HG02870 (cell line): ENCODE measurements at regions not wholly inside any gene's neighbourhood (a gene's known extent, or its start where the extent isn't known, plus 50 kb on each side); places are given as distances from the start of the nearest gene placed in this dataset.
"Not testable (repeated sequence)": the region's sequence is repeated elsewhere in the genome, so short reads cannot be mapped to it uniquely, and the experiment has no call there.

ENCODE experiments used
- ATAC-seq: cut with Tn5 transposase; IDR thresholded peaks from one replicate; pipeline ENCODE4 v1.9.1; 2021; ENCODE audit warnings: mild to moderate bottlenecking, moderate library complexity; ENCODE audit not compliant: unreplicated experiment

DNA sequence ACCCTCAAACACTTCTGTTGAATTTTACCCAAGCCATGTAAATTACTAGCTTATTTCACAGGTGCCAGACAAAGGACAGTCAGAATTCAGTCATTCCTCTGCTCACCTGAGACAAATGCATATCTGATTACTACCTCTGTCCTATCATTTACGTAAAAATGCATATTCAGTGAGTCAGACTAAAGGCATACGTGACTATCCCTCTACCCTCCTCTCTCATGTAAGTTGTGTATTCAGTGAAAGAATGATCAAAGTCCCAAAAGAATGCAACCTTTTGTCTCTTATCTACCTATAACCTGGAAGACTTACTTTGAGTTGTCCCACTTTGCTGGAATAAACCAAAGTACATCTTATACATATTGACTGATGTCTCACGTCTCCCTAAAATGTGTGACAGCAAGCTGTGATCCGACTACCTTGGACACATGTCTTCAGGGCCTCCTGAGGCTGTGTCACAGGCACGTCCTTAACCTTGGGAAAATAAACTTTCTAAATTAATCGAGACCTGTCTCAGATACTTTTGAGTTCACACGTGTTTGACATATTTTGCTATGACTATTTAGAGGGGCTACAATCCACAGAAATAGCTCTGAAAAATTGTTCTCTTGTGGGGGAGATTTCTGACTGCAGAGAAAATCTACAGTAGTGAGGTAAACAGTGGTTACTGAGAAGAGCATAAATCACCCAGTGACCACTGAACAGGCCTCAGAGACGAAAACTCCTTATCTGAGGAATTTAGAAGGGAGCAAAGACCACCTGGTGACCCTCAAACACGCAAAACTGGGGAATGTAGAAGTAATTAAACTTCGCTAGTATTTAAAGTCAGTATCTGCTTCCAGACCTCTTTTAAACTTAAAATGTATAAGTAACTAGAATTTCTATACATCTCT is 1575.8 kb downstream of the STIM2 start:
- ATAC-seq = no peak

GRCh38 chr4:28443371-28443770 is 1582.7 kb downstream of the STIM2 start:
- no peak for ATAC-seq

DNA sequence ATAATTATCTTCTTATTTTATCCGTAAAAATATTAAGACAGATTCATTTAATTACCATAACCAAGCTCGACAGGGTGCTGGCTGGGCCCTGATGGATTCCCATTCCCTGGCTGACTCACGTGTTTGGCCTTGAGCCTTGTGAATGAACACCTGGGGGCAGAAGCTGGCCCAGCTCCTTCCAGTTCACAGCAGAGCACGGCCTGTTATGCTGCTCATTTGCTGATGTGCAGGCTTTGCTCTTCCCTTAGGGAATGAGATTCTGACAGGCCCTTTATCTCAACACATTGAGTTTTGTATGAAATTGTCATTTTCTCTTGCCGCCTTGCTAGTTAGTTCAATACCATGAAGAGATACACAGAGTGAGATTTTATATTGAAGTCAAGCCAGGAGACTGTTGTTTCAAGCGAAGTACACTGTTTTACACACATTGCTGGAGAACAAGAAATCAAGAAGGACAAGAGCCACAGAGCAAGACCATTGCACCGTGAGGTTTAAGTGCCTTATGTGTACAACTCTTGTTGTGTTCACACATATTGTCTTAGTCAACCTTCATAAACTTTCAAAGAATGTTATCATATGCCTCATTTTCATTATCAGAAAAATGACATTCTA is 1583.3 kb downstream of the STIM2 start:
- no peak for ATAC-seq

DNA sequence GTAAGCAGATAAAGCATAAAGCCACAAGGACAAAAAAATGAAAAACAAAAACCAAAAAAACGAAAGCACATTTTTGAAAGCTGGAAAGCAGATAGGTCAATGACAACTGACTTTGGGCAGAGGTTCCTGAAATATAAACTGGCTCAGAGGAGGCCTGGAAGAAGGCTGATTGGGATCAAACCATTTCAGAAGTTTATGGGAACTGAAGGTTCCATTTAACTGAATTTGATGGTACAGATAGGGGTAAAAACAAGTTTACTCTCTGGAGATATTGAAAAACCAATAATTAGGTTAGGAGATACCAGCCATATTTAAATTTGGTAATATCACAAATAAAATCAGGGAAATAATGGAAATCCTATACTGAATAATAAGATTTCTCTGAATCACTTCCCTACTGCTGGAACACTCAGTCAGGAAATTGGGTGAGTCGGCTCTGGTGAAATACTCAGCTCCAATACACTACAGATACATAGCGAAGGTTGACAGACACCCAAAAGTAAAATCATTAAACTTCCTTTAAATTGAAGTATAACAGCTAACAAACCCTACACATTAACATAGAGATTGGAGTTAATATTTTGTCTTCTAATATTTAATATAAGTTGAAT is 1584.3 kb downstream of the STIM2 start:
- no peak for ATAC-seq

- ATAC-seq = no peak
Measured at GRCh38 chr4:28449085-28449484, 1588.4 kb downstream of the STIM2 start.

DNA sequence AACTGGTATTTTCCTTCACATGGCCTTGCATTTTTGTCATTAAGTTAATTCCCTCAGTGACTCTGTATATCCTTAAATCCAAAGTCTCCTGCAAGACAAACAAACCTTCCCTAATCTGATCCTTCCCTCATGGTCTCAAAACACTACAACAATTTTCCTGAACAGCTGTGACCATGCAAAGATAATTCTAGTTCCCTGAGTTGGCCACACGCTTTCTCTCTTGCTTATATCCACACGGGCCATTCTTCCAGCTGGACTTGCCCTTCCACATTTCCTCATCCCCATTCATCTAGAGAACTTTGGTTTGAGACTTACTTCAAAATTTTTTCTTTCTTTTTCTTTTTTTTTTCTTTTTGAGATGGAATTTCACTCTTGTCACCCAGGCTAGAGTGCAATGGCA is 1590.7 kb downstream of the STIM2 start:
- ATAC-seq = no peak

GRCh38 chr4:28462766-28463700 is 1602.4 kb downstream of the STIM2 start:
- no peak for ATAC-seq

- no peak for ATAC-seq
Measured at GRCh38 chr4:28464823-28465222, 1604.2 kb downstream of the STIM2 start.

GRCh38 chr4:28466886-28467285 is 1606.2 kb downstream of the STIM2 start:
- ATAC-seq = not testable (repeated sequence)

- ATAC-seq = no peak
Measured at GRCh38 chr4:28469387-28469786, 1608.7 kb downstream of the STIM2 start.

GRCh38 chr4:28469886-28470285 is 1609.2 kb downstream of the STIM2 start:
- ATAC-seq = no peak

DNA sequence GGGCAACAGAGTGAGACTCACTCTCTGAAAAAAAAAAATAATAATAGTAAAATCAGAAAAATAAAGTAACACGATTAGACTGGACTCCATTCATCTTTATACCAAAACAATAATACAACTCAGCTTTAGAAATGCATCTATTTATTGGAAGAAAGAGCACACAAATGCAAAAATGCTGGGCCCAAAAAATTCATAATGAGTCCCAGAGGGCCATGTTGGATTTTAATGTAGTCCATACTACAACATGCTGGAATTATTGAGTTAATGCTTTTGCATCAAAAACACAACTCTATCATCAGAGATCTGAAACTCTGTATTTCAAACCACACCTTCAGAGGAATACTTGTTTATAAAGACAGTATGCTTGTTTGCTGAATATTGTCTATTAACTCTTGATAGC is 1614.7 kb downstream of the STIM2 start:
- ATAC-seq = no peak

DNA sequence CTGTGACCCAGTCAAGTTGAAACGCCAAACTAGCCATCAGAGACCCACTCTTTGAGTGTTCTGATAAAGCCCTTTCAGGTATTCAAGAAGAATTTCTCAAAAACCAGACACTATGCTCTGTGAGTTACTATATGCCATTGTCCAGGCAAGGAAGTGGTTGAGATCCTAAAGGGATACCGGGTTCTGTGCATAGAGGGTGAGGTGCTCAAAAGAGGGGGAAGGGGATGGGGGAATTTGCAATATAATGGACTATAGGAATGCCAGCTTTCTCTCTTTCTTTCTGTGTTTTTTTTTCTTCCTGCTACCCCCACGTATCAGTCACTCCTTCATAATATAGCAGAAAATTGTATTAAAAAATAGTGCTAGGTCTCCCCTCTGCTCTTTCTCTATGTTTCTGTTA is 1619.0 kb downstream of the STIM2 start:
- no peak for ATAC-seq

- ATAC-seq = no peak
Measured at GRCh38 chr4:28481565-28481964, 1620.9 kb downstream of the STIM2 start.

GRCh38 chr4:28482580-28483270 is 1622.1 kb downstream of the STIM2 start:
- no peak for ATAC-seq

DNA sequence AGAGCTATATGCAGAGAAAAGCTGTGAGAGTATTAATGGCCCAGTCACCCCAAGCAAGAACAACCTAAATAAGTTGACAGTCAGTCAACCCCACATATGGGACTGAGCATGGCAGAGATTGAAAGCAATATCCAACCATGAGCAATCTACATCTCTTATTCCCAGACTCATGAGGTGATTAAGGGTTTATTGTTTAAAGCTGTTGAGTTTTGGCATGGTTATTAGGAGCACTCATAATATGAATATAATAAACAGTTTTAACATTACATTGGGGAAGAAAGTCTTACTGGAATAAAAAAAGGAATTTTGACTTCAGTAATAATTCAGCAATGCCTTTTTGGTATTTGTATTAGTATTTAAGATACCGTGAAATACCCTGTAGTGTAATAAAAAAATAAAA is 1627.4 kb downstream of the STIM2 start:
- no peak for ATAC-seq

GRCh38 chr4:28490669-28491068 is 1630.0 kb downstream of the STIM2 start:
- no peak for ATAC-seq

- ATAC-seq = no peak
Measured at GRCh38 chr4:28505064-28505463, 1644.4 kb downstream of the STIM2 start.

DNA sequence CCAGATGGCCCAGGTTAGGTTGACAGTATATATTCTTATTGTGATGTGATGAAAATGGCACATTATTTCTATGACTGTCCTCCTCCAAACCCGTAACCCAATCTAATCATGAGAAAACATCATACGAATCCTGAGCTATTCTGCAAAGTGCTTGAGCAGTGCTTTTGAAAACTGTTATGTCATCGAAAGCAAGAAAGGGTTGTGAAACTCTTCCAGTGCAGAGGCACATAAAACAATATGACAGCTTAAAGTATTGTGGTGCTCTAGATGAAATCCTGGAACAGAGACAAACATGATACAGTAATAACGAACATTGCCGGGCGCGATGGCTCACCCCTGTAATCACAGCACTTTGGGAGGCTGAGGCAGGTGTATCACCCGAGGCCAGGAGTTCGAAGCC is 1648.0 kb downstream of the STIM2 start:
- no peak for ATAC-seq

GRCh38 chr4:28514766-28515165 is 1654.1 kb downstream of the STIM2 start:
- ATAC-seq = not testable (repeated sequence)
